Keratinocyte (primary cell): ENCODE measurements at regions not wholly inside any gene's neighbourhood (a gene's known extent, or its start where the extent isn't known, plus 50 kb on each side); places are given as distances from the start of the nearest gene placed in this dataset.

ENCODE experiments used
- DNase-seq: peaks from one replicate; pipeline ENCODE4 v3.0.0-alpha.2; 2011; ENCODE audit warnings: low read depth, missing footprints, low spot score
- FAIRE-seq: peaks from 2 replicates; lab custom pipeline; 2011; peaks lifted over from hg19 to GRCh38; lab: Jason Lieb, UNC
- H2AFZ ChIP-seq: 2 replicates; pipeline ENCODE4 v1.6.0; 2012; ENCODE audit warnings: low read length, control low read depth, inconsistent platforms; ENCODE audit not compliant: control insufficient read depth
- H3K27ac ChIP-seq: 2 replicates; pipeline ENCODE4 v1.5.1; 2011; ENCODE audit warnings: low read length; ENCODE audit not compliant: control insufficient read depth, insufficient read depth
- H3K27me3 ChIP-seq: 3 replicates; pipeline ENCODE4 v1.6.0; 2011; ENCODE audit warnings: low read length; ENCODE audit not compliant: control insufficient read depth, insufficient read depth; ENCODE audit errors: extremely low read depth
- H3K36me3 ChIP-seq, 2 experiments: 2 replicates in 1 of 2; 3 replicates in 1 of 2; pipeline ENCODE4 v1.5.1; 2011; ENCODE audit warnings: low read length in 2 of 2, mild to moderate bottlenecking in 1 of 2; ENCODE audit not compliant: control insufficient read depth in 2 of 2, insufficient read depth in 2 of 2; ENCODE audit errors: extremely low read depth in 1 of 2
- H3K4me1 ChIP-seq: 3 replicates; pipeline ENCODE4 v1.5.1; 2011; ENCODE audit warnings: low read length; ENCODE audit not compliant: control insufficient read depth, insufficient read depth; ENCODE audit errors: extremely low read depth
- H3K4me2 ChIP-seq: 3 replicates; pipeline ENCODE4 v1.6.0; 2011; ENCODE audit warnings: low read depth, low read length; ENCODE audit not compliant: control insufficient read depth, insufficient read depth; ENCODE audit errors: extremely low read depth
- H3K4me3 ChIP-seq, 3 experiments: fragments of 200-600 bp in 1 of 3; sonication (generic) in 1 of 3; 2 replicates in 2 of 3; 3 replicates in 1 of 3; pipeline ENCODE4 v1.5.1; 2011 to 2016; ENCODE audit warnings: low read length in 3 of 3, mild to moderate bottlenecking in 3 of 3, control low read depth in 2 of 3, inconsistent platforms in 1 of 3, low read depth in 1 of 3, mixed read lengths in 1 of 3, mixed run types in 1 of 3, moderate library complexity in 1 of 3; ENCODE audit not compliant: control insufficient read depth in 2 of 3, insufficient read depth in 2 of 3; ENCODE audit errors: extremely low read depth in 1 of 3
- H3K79me2 ChIP-seq: 2 replicates; pipeline ENCODE4 v1.6.0; 2012; ENCODE audit warnings: low read length; ENCODE audit not compliant: control insufficient read depth, insufficient read depth
- H3K9ac ChIP-seq: 3 replicates; pipeline ENCODE4 v1.6.0; 2011; ENCODE audit warnings: low read length; ENCODE audit not compliant: control insufficient read depth, insufficient read depth; ENCODE audit errors: extremely low read depth
- H3K9me1 ChIP-seq: 3 replicates; pipeline ENCODE4 v1.6.0; 2011; ENCODE audit warnings: low read length; ENCODE audit not compliant: control insufficient read depth, insufficient read depth; ENCODE audit errors: extremely low read depth
- H3K9me3 ChIP-seq: 2 replicates; pipeline ENCODE4 v1.5.1; 2012; ENCODE audit warnings: low read depth, low read length; ENCODE audit not compliant: control insufficient read depth
- H4K20me1 ChIP-seq: 3 replicates; pipeline ENCODE4 v1.6.0; 2011; ENCODE audit warnings: low read length; ENCODE audit not compliant: control insufficient read depth, insufficient read depth; ENCODE audit errors: extremely low read depth
- EZH2 ChIP-seq: IDR thresholded peaks from one replicate; pipeline ENCODE4 v1.6.1; 2012; ENCODE audit warnings: inconsistent platforms, mild to moderate bottlenecking, low read length, moderate library complexity
- dilution Hi-C: fragments of 300-500 bp; cut with MboI; formaldehyde crosslinking; loops from one replicate; pipeline ENCODE4 v1.7.0; 2020; ENCODE audit warnings: low sequenced_read_pairs; ENCODE audit not compliant: extremely low pct_ligation_motif_present
- TF ChIP-seq, protein P1 (sequence below), 3 experiments: IDR thresholded peaks in 1 of 3; conservative IDR thresholded peaks in 1 of 3; optimal IDR thresholded peaks in 1 of 3; 2 replicates in 2 of 3; 3 replicates in 1 of 3; pipeline versions ENCODE3 to v1.5.1; 2011; ENCODE audit warnings: low read length in 3 of 3, mild to moderate bottlenecking in 3 of 3, moderate library complexity in 2 of 3, control low read depth in 1 of 3, inconsistent platforms in 1 of 3; ENCODE audit not compliant: insufficient read depth in 2 of 3; ENCODE audit errors: extremely low read depth in 1 of 3

DNA sequence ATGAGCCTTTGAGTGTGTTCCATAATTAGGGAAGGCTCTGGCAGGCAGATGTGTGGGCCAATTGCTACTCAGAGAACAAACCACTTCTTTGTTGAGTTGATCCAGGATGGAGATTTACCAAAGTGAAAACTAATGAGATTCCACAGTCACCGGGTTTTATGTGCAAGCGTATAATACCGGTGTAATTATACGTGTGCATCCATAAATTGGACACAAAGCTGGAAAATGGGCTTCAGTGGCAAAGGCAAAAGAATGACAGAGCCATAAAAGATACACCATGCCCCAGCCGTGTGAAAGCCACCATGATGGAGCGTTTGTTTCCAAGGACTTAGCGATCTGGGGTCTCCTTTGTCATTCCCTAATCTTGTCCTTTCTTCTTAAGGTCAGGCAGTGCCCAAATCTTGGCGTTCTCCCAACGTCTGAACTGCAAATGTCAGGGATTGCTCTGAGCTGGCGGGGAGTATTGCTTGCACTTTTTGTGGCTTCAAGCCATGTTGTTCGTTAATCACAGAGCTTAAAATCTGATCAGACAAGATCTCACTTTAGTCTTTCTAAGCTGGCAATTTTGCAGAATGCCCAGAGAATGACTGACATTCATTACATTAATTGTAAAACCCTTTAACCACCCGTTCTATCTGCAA lies 70.1 kb downstream of the NPTX2 start:
- no peaks in the 10 kb centered on the region for H3K79me2 ChIP-seq
- H3K9me1 ChIP-seq: no peaks in the 10 kb centered on the region
- H3K27me3 ChIP-seq: no peaks in the 10 kb centered on the region
- no peak for FAIRE-seq
- peaks cover 2% of the 10 kb centered on the region for H3K9me3 ChIP-seq
- H3K9ac ChIP-seq: no peak overlapping the region
- no peak for DNase-seq
- H3K4me2 ChIP-seq: no peak overlapping the region
- H3K4me3 ChIP-seq: no peak overlapping the region
- TF ChIP-seq EZH2: no peak
- no peaks in the 10 kb centered on the region for H3K36me3 ChIP-seq
- no peak overlapping the region for H3K27ac ChIP-seq
- H4K20me1 ChIP-seq: no peaks in the 10 kb centered on the region
- no peaks in the 10 kb centered on the region for H3K4me1 ChIP-seq
- no peak overlapping the region for H2AFZ ChIP-seq
- dilution Hi-C loops: no loop called here

DNA sequence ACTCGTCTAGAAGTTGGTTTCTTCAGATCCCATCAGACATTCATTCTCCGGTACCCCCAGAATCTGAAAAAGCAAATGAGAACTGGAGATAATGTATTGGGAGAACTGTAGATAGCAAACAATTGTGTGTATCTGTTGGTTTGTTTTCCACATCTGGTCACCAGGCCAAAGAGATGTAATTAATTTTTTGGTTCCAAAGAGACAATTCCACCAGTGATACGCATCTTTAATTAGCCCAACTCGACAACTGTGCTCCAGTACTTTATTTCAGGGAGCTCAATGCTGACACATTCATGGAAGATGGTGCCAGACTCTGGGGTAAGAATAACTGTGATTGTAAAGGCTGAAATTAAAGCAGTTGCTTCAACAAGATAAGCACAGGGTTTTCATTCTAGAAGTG lies 74.5 kb downstream of the NPTX2 start:
- FAIRE-seq: no peak

More for the DNA sequence above, 74.5 kb downstream of the NPTX2 start:
- Histone ChIP-seq H4K20me1 (no peaks in the 10 kb centered on the region), H3K27ac (no peak overlapping the region), H2AFZ (no peak overlapping the region), H3K4me1 (no peaks in the 10 kb centered on the region), H3K4me3 (no peak overlapping the region), H3K36me3 (no peaks in the 10 kb centered on the region), H3K27me3 (no peaks in the 10 kb centered on the region), H3K9me1 (no peaks in the 10 kb centered on the region), H3K79me2 (no peaks in the 10 kb centered on the region), H3K9me3 (peaks cover 2% of the 10 kb centered on the region), H3K4me2 (no peak overlapping the region), H3K9ac (no peak overlapping the region)
- TF ChIP-seq, protein P1, sequence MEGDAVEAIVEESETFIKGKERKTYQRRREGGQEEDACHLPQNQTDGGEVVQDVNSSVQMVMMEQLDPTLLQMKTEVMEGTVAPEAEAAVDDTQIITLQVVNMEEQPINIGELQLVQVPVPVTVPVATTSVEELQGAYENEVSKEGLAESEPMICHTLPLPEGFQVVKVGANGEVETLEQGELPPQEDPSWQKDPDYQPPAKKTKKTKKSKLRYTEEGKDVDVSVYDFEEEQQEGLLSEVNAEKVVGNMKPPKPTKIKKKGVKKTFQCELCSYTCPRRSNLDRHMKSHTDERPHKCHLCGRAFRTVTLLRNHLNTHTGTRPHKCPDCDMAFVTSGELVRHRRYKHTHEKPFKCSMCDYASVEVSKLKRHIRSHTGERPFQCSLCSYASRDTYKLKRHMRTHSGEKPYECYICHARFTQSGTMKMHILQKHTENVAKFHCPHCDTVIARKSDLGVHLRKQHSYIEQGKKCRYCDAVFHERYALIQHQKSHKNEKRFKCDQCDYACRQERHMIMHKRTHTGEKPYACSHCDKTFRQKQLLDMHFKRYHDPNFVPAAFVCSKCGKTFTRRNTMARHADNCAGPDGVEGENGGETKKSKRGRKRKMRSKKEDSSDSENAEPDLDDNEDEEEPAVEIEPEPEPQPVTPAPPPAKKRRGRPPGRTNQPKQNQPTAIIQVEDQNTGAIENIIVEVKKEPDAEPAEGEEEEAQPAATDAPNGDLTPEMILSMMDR (optimal IDR thresholded peaks at IDR 0.05 in 1 of 3, IDR thresholded peaks at IDR 0.05 in 1 of 3, conservative IDR thresholded peaks at IDR 0.05 in 1 of 3; ENCODE audit: extremely low read depth in 1 of 3, insufficient read depth in 2 of 3, low read length in 3 of 3): no peak
- dilution Hi-C loops: no loop called here
- no peak for DNase-seq
